GM23248 (cell line): ENCODE measurements at regions not wholly inside any gene's neighbourhood (a gene's known extent, or its start where the extent isn't known, plus 50 kb on each side); places are given as distances from the start of the nearest gene placed in this dataset.

Experiments used
- EZH2 ChIP-seq: fragments of 200-600 bp; sonication (generic); IDR thresholded peaks from 2 replicates; pipeline ENCODE4 v1.6.1; 2018; ENCODE audit warnings: antibody characterized with exemption, mild to moderate bottlenecking; ENCODE audit not compliant: insufficient read depth, poor library complexity, severe bottlenecking
- EZH2phosphoT487 ChIP-seq: fragments of 200-600 bp; sonication (generic); IDR thresholded peaks from 2 replicates; pipeline ENCODE4 v1.6.1; 2018; ENCODE audit warnings: antibody characterized with exemption, moderate library complexity, mild to moderate bottlenecking, low read depth; ENCODE audit not compliant: insufficient read depth

DNA sequence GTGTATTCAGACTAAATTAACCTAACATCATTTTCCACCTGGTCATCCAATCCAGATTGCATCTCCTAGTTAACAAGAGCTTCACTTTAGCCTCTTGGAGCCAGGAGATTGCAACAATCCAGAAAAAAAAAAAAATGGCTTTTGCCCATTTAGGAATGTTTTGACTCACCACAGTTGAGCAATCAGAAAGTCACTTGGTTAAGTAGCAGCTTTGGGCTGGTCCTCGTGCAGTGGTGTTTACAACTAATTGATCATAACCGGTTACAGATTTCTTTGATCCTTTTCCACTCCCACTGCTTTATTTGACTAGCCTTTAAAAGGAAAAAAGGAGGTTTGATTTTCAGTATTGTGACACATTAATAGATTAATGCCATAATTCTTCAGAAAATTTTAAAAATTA lies 688.8 kb upstream of the CCDC54 start:
- TF ChIP-seq EZH2 (no peak), EZH2phosphoT487 (0 out of 2 replicates have a peak, but pooled peaks have one; percentile 20)
